Neural cell (in vitro differentiated cells): ENCODE measurements at regions not wholly inside any gene's neighbourhood (a gene's known extent, or its start where the extent isn't known, plus 50 kb on each side); places are given as distances from the start of the nearest gene placed in this dataset.

Experiments used
- H2AFZ ChIP-seq: fragments of 200-600, 300-800 bp; sonication (generic), shearing (Covaris generic); 2 replicates; pipeline ENCODE4 v1.6.0; 2014; ENCODE audit warnings: low read depth, mild to moderate bottlenecking, antibody characterized with exemption, low read length, moderate library complexity
- H3F3A ChIP-seq: fragments of 200-600 bp; shearing (Covaris generic); 2 replicates; pipeline ENCODE4 v1.6.1; 2016; ENCODE audit warnings: mild to moderate bottlenecking, moderate library complexity, mixed read lengths, antibody characterized with exemption, low read length; ENCODE audit not compliant: insufficient read depth, poor library complexity, severe bottlenecking
- H3K27ac ChIP-seq: fragments of 200-600, 300-800 bp; sonication (generic), shearing (Covaris generic); 2 replicates; pipeline ENCODE4 v1.5.1; 2014; ENCODE audit warnings: mild to moderate bottlenecking, low read length, moderate library complexity
- H3K27me3 ChIP-seq: fragments of 300-800, 200-600 bp; sonication (generic), shearing (Covaris generic); 2 replicates; pipeline ENCODE4 v1.6.0; 2014; ENCODE audit warnings: mild to moderate bottlenecking, low read depth, low read length, moderate library complexity; ENCODE audit not compliant: insufficient read depth
- H3K36me3 ChIP-seq: fragments of 300-800, 200-600 bp; sonication (generic), shearing (Covaris generic); 2 replicates; pipeline ENCODE4 v1.5.1; 2014; ENCODE audit warnings: mild to moderate bottlenecking, antibody characterized with exemption, low read length, moderate library complexity; ENCODE audit not compliant: insufficient read depth
- H3K4me2 ChIP-seq: fragments of 300-800, 200-600 bp; sonication (generic), shearing (Covaris generic); 2 replicates; pipeline ENCODE4 v1.6.0; 2014; ENCODE audit warnings: mild to moderate bottlenecking, low read length
- H3K4me3 ChIP-seq: fragments of 300-800, 200-600 bp; sonication (generic), shearing (Covaris generic); 2 replicates; pipeline ENCODE4 v1.5.1; 2014; ENCODE audit warnings: mild to moderate bottlenecking, low read length, moderate library complexity
- H3K79me2 ChIP-seq: fragments of 200-600 bp; shearing (Covaris generic); replicated peaks from 2 replicates; pipeline ENCODE4 v1.6.0; 2014; ENCODE audit warnings: mild to moderate bottlenecking, low read length, moderate library complexity; ENCODE audit not compliant: insufficient read depth
- H3K9ac ChIP-seq: fragments of 300-800, 200-600 bp; sonication (generic), shearing (Covaris generic); 2 replicates; pipeline ENCODE4 v1.6.1; 2016; ENCODE audit warnings: mild to moderate bottlenecking, low read length, mixed read lengths
- H3K9me2 ChIP-seq: fragments of 200-600 bp; shearing (Covaris generic); 2 replicates; pipeline ENCODE4 v1.6.1; 2016; ENCODE audit warnings: mild to moderate bottlenecking, low read length, mixed read lengths; ENCODE audit not compliant: insufficient read depth
- H3K9me3 ChIP-seq: fragments of 200-600, 300-800 bp; sonication (generic), shearing (Covaris generic); 2 replicates; pipeline ENCODE4 v1.6.1; 2016; ENCODE audit warnings: mild to moderate bottlenecking, mixed run types, low read length, moderate library complexity, mixed read lengths
- H4K20me1 ChIP-seq: fragments of 200-600 bp; shearing (Covaris generic); 2 replicates; pipeline ENCODE4 v1.6.1; 2016; ENCODE audit warnings: mild to moderate bottlenecking, mixed run types; ENCODE audit not compliant: insufficient read depth
- EP300 ChIP-seq: fragments of 450-650 bp; conservative IDR thresholded peaks from 2 replicates; pipeline ENCODE4 v1.6.1; 2014; ENCODE audit warnings: antibody characterized with exemption, mild to moderate bottlenecking, moderate library complexity; ENCODE audit not compliant: poor library complexity, severe bottlenecking
- EZH2 ChIP-seq: fragments of 200-600, 300-800 bp; shearing (Covaris generic), sonication (generic); IDR thresholded peaks from 2 replicates; pipeline ENCODE4 v1.6.1; 2014; ENCODE audit warnings: antibody characterized with exemption, low read length, borderline replicate concordance, mild to moderate bottlenecking; ENCODE audit not compliant: insufficient read depth, poor library complexity, severe bottlenecking
- MXI1 ChIP-seq: fragments of 450-650 bp; conservative IDR thresholded peaks from 2 replicates; pipeline ENCODE4 v1.6.1; 2014; ENCODE audit warnings: antibody characterized with exemption, mild to moderate bottlenecking; ENCODE audit not compliant: poor library complexity, severe bottlenecking
- POLR2AphosphoS5 ChIP-seq: IDR thresholded peaks from 2 replicates; pipeline ENCODE4 v1.6.1; 2012
- RAD21 ChIP-seq: fragments of 450-650 bp; conservative IDR thresholded peaks from 2 replicates; pipeline ENCODE4 v1.6.1; 2014; ENCODE audit warnings: antibody characterized with exemption, mild to moderate bottlenecking, moderate library complexity
- SMC3 ChIP-seq: fragments of 450-650 bp; conservative IDR thresholded peaks from 2 replicates; pipeline ENCODE4 v1.6.1; 2014; ENCODE audit warnings: antibody characterized with exemption, mild to moderate bottlenecking, moderate library complexity; ENCODE audit not compliant: poor library complexity
- TAF1 ChIP-seq: IDR thresholded peaks from 2 replicates; pipeline ENCODE4 v1.6.1; 2012; ENCODE audit warnings: low read depth
- TF ChIP-seq, protein P1 (sequence below): IDR thresholded peaks from 2 replicates; pipeline ENCODE4 v1.6.1; 2012; ENCODE audit warnings: borderline replicate concordance
- TF ChIP-seq, protein P2 (sequence below): fragments of 450-650 bp; IDR thresholded peaks from 2 replicates; pipeline ENCODE4 v1.5.1; 2014; ENCODE audit warnings: antibody characterized with exemption, mild to moderate bottlenecking, moderate library complexity; ENCODE audit not compliant: poor library complexity, severe bottlenecking

DNA sequence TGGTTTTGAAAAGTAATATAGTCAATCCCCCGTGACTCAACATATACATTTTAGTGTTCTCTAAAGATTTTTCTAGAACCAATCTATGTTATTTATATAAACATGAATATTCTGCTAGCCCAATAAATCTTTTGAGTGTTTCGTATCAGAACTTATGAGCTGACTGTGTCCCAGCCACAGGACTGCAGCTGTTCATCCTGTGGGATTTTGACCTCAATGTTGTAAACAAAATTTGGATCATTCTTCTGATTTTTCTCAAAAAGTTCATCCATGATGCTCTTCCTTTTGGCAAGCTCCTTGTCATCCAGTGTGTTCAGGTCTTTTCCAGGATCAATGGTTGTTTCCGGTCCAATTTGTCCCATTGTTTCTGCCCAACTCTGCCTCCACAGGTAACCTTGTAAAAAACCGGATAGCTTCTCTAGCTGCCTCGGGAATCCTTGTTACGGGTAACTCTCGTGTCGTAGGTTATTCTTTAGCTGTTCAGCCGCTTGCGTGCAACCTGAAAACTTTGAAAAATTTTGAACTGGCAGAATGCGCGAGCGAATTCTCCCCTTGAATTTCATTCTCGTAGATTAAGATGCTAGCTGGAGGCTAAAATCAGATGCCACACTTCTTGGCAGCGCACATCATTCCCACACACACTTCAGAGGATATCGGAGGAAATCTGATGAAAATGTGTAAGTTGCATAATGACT is 195.2 kb downstream of the SH3BP4 start:
- Histone ChIP-seq H3K27me3 (no peaks in the 10 kb centered on the region), H4K20me1 (no peaks in the 10 kb centered on the region), H3K27ac (no peak overlapping the region), H3K9me3 (no peaks in the 10 kb centered on the region), H3K4me2 (no peak overlapping the region), H3K9ac (no peak overlapping the region), H3K79me2 (no peaks in the 10 kb centered on the region), H3K36me3 (no peaks in the 10 kb centered on the region), H3K4me3 (no peak overlapping the region), H3K9me2 (no peaks in the 10 kb centered on the region), H3F3A (no peaks in the 10 kb centered on the region), H2AFZ (no peak overlapping the region)
- no peak for TF ChIP-seq EZH2
- no peak for TF ChIP-seq RAD21
- TF ChIP-seq, protein P1, sequence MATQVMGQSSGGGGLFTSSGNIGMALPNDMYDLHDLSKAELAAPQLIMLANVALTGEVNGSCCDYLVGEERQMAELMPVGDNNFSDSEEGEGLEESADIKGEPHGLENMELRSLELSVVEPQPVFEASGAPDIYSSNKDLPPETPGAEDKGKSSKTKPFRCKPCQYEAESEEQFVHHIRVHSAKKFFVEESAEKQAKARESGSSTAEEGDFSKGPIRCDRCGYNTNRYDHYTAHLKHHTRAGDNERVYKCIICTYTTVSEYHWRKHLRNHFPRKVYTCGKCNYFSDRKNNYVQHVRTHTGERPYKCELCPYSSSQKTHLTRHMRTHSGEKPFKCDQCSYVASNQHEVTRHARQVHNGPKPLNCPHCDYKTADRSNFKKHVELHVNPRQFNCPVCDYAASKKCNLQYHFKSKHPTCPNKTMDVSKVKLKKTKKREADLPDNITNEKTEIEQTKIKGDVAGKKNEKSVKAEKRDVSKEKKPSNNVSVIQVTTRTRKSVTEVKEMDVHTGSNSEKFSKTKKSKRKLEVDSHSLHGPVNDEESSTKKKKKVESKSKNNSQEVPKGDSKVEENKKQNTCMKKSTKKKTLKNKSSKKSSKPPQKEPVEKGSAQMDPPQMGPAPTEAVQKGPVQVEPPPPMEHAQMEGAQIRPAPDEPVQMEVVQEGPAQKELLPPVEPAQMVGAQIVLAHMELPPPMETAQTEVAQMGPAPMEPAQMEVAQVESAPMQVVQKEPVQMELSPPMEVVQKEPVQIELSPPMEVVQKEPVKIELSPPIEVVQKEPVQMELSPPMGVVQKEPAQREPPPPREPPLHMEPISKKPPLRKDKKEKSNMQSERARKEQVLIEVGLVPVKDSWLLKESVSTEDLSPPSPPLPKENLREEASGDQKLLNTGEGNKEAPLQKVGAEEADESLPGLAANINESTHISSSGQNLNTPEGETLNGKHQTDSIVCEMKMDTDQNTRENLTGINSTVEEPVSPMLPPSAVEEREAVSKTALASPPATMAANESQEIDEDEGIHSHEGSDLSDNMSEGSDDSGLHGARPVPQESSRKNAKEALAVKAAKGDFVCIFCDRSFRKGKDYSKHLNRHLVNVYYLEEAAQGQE, result no peak
- TF ChIP-seq SMC3, result no peak
- no peak for TF ChIP-seq MXI1
- no peak for TF ChIP-seq EP300
- TF ChIP-seq TAF1, result no peak
- TF ChIP-seq, protein P2, sequence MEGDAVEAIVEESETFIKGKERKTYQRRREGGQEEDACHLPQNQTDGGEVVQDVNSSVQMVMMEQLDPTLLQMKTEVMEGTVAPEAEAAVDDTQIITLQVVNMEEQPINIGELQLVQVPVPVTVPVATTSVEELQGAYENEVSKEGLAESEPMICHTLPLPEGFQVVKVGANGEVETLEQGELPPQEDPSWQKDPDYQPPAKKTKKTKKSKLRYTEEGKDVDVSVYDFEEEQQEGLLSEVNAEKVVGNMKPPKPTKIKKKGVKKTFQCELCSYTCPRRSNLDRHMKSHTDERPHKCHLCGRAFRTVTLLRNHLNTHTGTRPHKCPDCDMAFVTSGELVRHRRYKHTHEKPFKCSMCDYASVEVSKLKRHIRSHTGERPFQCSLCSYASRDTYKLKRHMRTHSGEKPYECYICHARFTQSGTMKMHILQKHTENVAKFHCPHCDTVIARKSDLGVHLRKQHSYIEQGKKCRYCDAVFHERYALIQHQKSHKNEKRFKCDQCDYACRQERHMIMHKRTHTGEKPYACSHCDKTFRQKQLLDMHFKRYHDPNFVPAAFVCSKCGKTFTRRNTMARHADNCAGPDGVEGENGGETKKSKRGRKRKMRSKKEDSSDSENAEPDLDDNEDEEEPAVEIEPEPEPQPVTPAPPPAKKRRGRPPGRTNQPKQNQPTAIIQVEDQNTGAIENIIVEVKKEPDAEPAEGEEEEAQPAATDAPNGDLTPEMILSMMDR, result no peak
- no peak for TF ChIP-seq POLR2AphosphoS5

DNA sequence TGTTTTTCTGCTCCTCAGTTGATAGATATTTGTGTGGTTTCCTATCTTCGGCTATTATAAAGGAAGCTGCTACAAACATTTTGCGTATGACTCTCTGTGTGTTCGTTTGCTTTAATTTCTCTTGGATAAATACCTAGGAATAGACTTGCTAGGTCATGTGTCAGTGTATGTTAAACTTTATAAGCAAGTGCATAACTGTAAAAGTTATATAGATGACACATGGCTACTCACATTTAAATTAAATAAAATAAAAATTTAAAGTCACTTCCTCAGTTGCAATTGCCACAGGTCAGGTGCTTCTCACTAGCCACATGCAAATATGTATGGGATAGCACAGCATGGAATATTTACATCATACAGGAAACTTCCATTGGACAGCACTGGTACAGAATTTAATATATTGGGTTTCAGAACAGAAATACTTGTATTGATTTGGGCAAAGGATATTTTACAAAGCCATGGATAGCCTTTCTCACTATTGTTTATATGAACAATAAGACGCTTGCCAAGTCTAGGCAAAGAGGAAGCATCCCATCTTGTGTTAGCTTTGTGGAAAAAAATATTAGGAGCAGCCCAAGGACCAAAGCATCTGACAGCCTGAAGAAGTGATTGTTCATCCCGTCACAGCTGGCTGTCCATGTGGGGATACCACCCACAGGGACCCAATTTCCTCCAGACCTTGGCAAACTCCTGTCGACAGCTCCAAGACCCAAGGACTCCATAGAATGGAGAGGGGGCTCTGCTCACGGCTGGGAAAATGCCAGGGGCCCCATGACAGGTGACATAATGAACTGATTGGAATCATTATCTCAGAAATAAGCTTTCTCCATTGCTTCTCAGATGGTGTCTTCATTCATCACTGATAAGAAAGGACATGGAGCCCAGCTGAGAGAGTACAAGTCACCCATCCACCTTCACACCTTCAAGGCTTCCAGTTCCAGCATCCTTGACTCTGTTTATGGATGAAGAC is 196.7 kb downstream of the SH3BP4 start:
- H3K79me2 ChIP-seq, result no peaks in the 10 kb centered on the region
- no peak overlapping the region for H3K4me3 ChIP-seq
- no peaks in the 10 kb centered on the region for H3K9me2 ChIP-seq
- H3K9me3 ChIP-seq, result no peaks in the 10 kb centered on the region
- no peaks in the 10 kb centered on the region for H3K27me3 ChIP-seq
- H3K4me2 ChIP-seq, result no peak overlapping the region
- TF ChIP-seq TAF1 (no peak), RAD21 (no peak), POLR2AphosphoS5 (no peak), EP300 (no peak), SMC3 (no peak), MXI1 (no peak), EZH2 (no peak)
- TF ChIP-seq, protein P1, result no peak
- TF ChIP-seq, protein P2, result no peak
- H3K36me3 ChIP-seq, result no peaks in the 10 kb centered on the region
- no peak overlapping the region for H3K27ac ChIP-seq
- no peaks in the 10 kb centered on the region for H4K20me1 ChIP-seq
- no peaks in the 10 kb centered on the region for H3F3A ChIP-seq
- no peak overlapping the region for H2AFZ ChIP-seq
- H3K9ac ChIP-seq, result no peak overlapping the region
